HL-60 (cell line): ENCODE measurements at regions not wholly inside any gene's neighbourhood (a gene's known extent, or its start where the extent isn't known, plus 50 kb on each side); places are given as distances from the start of the nearest gene placed in this dataset.

Experiments
- CTCF ChIP-seq: IDR thresholded peaks from one replicate; pipeline ENCODE4 v1.5.1; 2011; ENCODE audit warnings: low read length, control low read depth, inconsistent platforms; ENCODE audit not compliant: insufficient read depth
- GABPA ChIP-seq: IDR thresholded peaks from 2 replicates; pipeline ENCODE4 v1.6.1; 2012; ENCODE audit warnings: low read depth
- POLR2AphosphoS5 ChIP-seq: IDR thresholded peaks from 2 replicates; pipeline ENCODE4 v1.6.1; 2012; ENCODE audit warnings: low read depth
- REST ChIP-seq: IDR thresholded peaks from 2 replicates; pipeline ENCODE4 v1.6.1; 2012; ENCODE audit warnings: low read depth; ENCODE audit not compliant: insufficient replicate concordance
- SPI1 ChIP-seq: IDR thresholded peaks from 2 replicates; pipeline ENCODE4 v1.6.1; 2012; ENCODE audit warnings: low read depth, mild to moderate bottlenecking, borderline replicate concordance

- TF ChIP-seq CTCF (no peak), GABPA (no peak), POLR2AphosphoS5 (no peak), REST (no peak), SPI1 (no peak)
Measured at GRCh38 chr2:109703798-109704197, 89.6 kb downstream of the SOWAHC start.
